Liver (tissue), 8 donors: ENCODE measurements at regions not wholly inside any gene's neighbourhood (a gene's known extent, or its start where the extent isn't known, plus 50 kb on each side); places are given as distances from the start of the nearest gene placed in this dataset.

Experiments
- DNase-seq: peaks from one replicate; pipeline ENCODE4 v3.0.0-alpha.2; 2017; ENCODE audit warnings: low spot score
- H3K27ac ChIP-seq, 2 donors: one replicate each; pipeline ENCODE4 v1.7.0; 2013; ENCODE audit warnings: inconsistent platforms in 2 of 2, low read length in 2 of 2, control low read depth in 1 of 2, low read depth in 1 of 2, mild to moderate bottlenecking in 1 of 2
- H3K27me3 ChIP-seq, 4 donors: one replicate each; pipeline versions ENCODE4 v1.6.1 to v1.7.0; 2013; ENCODE audit warnings: low read length in 3 of 4, inconsistent platforms in 1 of 4, mild to moderate bottlenecking in 1 of 4, moderate library complexity in 1 of 4; ENCODE audit not compliant: control insufficient read depth in 4 of 4, insufficient read depth in 4 of 4
- H3K36me3 ChIP-seq, 4 donors: one replicate each; pipeline versions ENCODE4 v1.6.1 to v1.7.0; 2013; ENCODE audit warnings: low read length in 3 of 4, mild to moderate bottlenecking in 3 of 4, low read depth in 1 of 4, moderate library complexity in 1 of 4; ENCODE audit not compliant: control insufficient read depth in 4 of 4, insufficient read depth in 3 of 4
- H3K4me1 ChIP-seq, 4 donors: one replicate each; pipeline versions ENCODE4 v1.6.1 to v1.7.0; 2013; ENCODE audit warnings: low read length in 3 of 4, mild to moderate bottlenecking in 3 of 4, moderate library complexity in 1 of 4; ENCODE audit not compliant: control insufficient read depth in 4 of 4, insufficient read depth in 4 of 4
- H3K4me3 ChIP-seq, 3 donors: one replicate each; pipeline versions ENCODE4 v1.6.1 to v1.7.0; 2013; ENCODE audit warnings: low read length in 3 of 3, control low read depth in 1 of 3, low read depth in 1 of 3, mild to moderate bottlenecking in 1 of 3
- H3K9ac ChIP-seq, 2 donors: one replicate each; pipeline ENCODE4 v1.7.0; 2013; ENCODE audit warnings: low read length in 2 of 2, mild to moderate bottlenecking in 2 of 2, moderate library complexity in 2 of 2, control low read depth in 1 of 2, low read depth in 1 of 2
- H3K9me3 ChIP-seq, 4 donors: one replicate each; pipeline versions ENCODE4 v1.6.1 to v1.7.0; 2013; ENCODE audit warnings: low read length in 3 of 4; ENCODE audit not compliant: control insufficient read depth in 4 of 4
- ATF3 ChIP-seq: IDR thresholded peaks from 2 replicates; pipeline ENCODE4 v1.6.1; 2016; ENCODE audit warnings: antibody characterized with exemption
- EGR1 ChIP-seq, 2 donors: IDR thresholded peaks; 2 replicates each; pipeline ENCODE4 v1.6.1; 2016 to 2018; ENCODE audit warnings: antibody characterized with exemption in 2 of 2, low read depth in 2 of 2
- FOXA1 ChIP-seq: IDR thresholded peaks from 2 replicates; pipeline ENCODE4 v1.6.1; 2016; ENCODE audit warnings: antibody characterized with exemption
- FOXA2 ChIP-seq: IDR thresholded peaks from 2 replicates; pipeline ENCODE4 v1.6.1; 2016; ENCODE audit warnings: antibody characterized with exemption
- GABPA ChIP-seq, 2 donors: IDR thresholded peaks in 1 of 2; conservative IDR thresholded peaks in 1 of 2; 2 replicates each; pipeline ENCODE4 v1.6.1; 2016; ENCODE audit warnings: antibody characterized with exemption in 2 of 2, mild to moderate bottlenecking in 1 of 2, moderate library complexity in 1 of 2
- HNF4A ChIP-seq, 2 donors: conservative IDR thresholded peaks; 2 replicates each; pipeline ENCODE4 v1.6.1; 2016; ENCODE audit warnings: antibody characterized with exemption in 2 of 2, mild to moderate bottlenecking in 2 of 2
- HNF4G ChIP-seq: IDR thresholded peaks from 2 replicates; pipeline ENCODE4 v1.6.1; 2016; ENCODE audit warnings: antibody characterized with exemption
- JUND ChIP-seq, 2 donors: IDR thresholded peaks; 2 replicates each; pipeline ENCODE4 v1.6.1; 2016; ENCODE audit warnings: antibody characterized with exemption in 2 of 2
- MAX ChIP-seq: IDR thresholded peaks from 2 replicates; pipeline ENCODE4 v1.6.1; 2016; ENCODE audit warnings: antibody characterized with exemption
- NR2F2 ChIP-seq: IDR thresholded peaks from 2 replicates; pipeline ENCODE4 v1.6.1; 2016; ENCODE audit warnings: antibody characterized with exemption
- RAD21 ChIP-seq, 2 donors: IDR thresholded peaks; 2 replicates each; pipeline ENCODE4 v1.6.1; 2016; ENCODE audit warnings: antibody characterized with exemption in 2 of 2, mild to moderate bottlenecking in 2 of 2
- RXRA ChIP-seq, 2 donors: IDR thresholded peaks; 2 replicates each; pipeline ENCODE4 v1.6.1; 2017 to 2018; ENCODE audit warnings: antibody characterized with exemption in 2 of 2, mild to moderate bottlenecking in 1 of 2
- SP1 ChIP-seq: IDR thresholded peaks from 2 replicates; pipeline ENCODE4 v1.6.1; 2018; ENCODE audit warnings: antibody characterized with exemption, mild to moderate bottlenecking
- TAF1 ChIP-seq: conservative IDR thresholded peaks from 2 replicates; pipeline ENCODE4 v1.6.1; 2016; ENCODE audit warnings: antibody characterized with exemption, mild to moderate bottlenecking
- YY1 ChIP-seq: IDR thresholded peaks from 2 replicates; pipeline ENCODE4 v1.6.1; 2016; ENCODE audit warnings: antibody characterized with exemption, mild to moderate bottlenecking
- ZBTB33 ChIP-seq: IDR thresholded peaks from 2 replicates; pipeline ENCODE4 v1.6.1; 2016; ENCODE audit warnings: antibody characterized with exemption
- WGBS: extraction: QIAGEN DNeasy Blood & Tissue Kit; methylation state at CpG from one replicate; pipeline ENCODE4 v1.1.7; 2013; 5-methylcytosine and 5-hydroxymethylcytosine counted together
- TF ChIP-seq, protein P1 (sequence below): fragments of 150-350 bp; IDR thresholded peaks from 2 replicates; pipeline ENCODE4 v1.5.1; 2017; ENCODE audit warnings: improper control_type of control experiment, low read depth, low read length; ENCODE audit not compliant: missing input control
- TF ChIP-seq, protein P2 (sequence below): IDR thresholded peaks from 2 replicates; pipeline ENCODE4 v1.6.1; 2016; ENCODE audit warnings: antibody characterized with exemption, mild to moderate bottlenecking
- donor health status: healthy.
- donor health status: healthy.
- donor health status: healthy.
- donor health status: healthy.
- donor health status: healthy.

DNA sequence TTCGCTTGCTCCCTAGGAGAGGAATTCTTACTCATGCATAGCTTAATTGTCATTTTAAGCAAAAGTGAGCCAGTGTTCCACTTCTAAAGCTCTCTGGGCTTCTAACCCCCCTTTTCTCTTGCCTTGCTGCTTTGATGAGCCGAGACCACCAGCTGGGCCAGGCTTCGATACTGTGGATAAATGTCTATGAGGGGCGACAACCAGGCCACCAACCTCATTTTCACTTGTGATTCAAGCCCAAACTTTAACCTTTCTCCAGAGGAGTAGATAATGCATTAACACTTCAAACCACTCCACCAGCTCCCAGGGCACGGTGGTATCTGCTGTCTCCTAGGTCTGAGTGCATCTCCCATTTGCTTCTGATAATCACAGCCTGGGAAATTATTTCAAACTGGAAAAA, 205.6 kb downstream of the PSAT1 start:
- 60% methylated on average over 5 of the region's 5 CpGs for WGBS
- no peak overlapping the region for H3K4me3 ChIP-seq
- TF ChIP-seq RAD21 (IDR thresholded peaks at IDR 0.05), result no peak
- no peak for TF ChIP-seq HNF4G
- TF ChIP-seq, protein P1, sequence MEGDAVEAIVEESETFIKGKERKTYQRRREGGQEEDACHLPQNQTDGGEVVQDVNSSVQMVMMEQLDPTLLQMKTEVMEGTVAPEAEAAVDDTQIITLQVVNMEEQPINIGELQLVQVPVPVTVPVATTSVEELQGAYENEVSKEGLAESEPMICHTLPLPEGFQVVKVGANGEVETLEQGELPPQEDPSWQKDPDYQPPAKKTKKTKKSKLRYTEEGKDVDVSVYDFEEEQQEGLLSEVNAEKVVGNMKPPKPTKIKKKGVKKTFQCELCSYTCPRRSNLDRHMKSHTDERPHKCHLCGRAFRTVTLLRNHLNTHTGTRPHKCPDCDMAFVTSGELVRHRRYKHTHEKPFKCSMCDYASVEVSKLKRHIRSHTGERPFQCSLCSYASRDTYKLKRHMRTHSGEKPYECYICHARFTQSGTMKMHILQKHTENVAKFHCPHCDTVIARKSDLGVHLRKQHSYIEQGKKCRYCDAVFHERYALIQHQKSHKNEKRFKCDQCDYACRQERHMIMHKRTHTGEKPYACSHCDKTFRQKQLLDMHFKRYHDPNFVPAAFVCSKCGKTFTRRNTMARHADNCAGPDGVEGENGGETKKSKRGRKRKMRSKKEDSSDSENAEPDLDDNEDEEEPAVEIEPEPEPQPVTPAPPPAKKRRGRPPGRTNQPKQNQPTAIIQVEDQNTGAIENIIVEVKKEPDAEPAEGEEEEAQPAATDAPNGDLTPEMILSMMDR, result no peak
- no peak for TF ChIP-seq MAX
- TF ChIP-seq, protein P2, sequence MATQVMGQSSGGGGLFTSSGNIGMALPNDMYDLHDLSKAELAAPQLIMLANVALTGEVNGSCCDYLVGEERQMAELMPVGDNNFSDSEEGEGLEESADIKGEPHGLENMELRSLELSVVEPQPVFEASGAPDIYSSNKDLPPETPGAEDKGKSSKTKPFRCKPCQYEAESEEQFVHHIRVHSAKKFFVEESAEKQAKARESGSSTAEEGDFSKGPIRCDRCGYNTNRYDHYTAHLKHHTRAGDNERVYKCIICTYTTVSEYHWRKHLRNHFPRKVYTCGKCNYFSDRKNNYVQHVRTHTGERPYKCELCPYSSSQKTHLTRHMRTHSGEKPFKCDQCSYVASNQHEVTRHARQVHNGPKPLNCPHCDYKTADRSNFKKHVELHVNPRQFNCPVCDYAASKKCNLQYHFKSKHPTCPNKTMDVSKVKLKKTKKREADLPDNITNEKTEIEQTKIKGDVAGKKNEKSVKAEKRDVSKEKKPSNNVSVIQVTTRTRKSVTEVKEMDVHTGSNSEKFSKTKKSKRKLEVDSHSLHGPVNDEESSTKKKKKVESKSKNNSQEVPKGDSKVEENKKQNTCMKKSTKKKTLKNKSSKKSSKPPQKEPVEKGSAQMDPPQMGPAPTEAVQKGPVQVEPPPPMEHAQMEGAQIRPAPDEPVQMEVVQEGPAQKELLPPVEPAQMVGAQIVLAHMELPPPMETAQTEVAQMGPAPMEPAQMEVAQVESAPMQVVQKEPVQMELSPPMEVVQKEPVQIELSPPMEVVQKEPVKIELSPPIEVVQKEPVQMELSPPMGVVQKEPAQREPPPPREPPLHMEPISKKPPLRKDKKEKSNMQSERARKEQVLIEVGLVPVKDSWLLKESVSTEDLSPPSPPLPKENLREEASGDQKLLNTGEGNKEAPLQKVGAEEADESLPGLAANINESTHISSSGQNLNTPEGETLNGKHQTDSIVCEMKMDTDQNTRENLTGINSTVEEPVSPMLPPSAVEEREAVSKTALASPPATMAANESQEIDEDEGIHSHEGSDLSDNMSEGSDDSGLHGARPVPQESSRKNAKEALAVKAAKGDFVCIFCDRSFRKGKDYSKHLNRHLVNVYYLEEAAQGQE, result no peak
- no peak for TF ChIP-seq FOXA1
- no peak for TF ChIP-seq YY1
- TF ChIP-seq HNF4A (conservative IDR thresholded peaks at IDR 0.05), result no peak
- no peak for TF ChIP-seq NR2F2
- no peak for TF ChIP-seq ZBTB33
- TF ChIP-seq ATF3, result no peak
- no peak for TF ChIP-seq JUND (IDR thresholded peaks at IDR 0.05)
- no peak for TF ChIP-seq RXRA (IDR thresholded peaks at IDR 0.05)
- TF ChIP-seq GABPA (IDR thresholded peaks at IDR 0.05 in 1 of 2, conservative IDR thresholded peaks at IDR 0.05 in 1 of 2), result no peak
- TF ChIP-seq SP1, result no peak
- no peak for TF ChIP-seq TAF1
- TF ChIP-seq FOXA2, result no peak
- TF ChIP-seq EGR1 (IDR thresholded peaks at IDR 0.05; ENCODE audit: low read depth in 2 of 2), result no peak

DNA sequence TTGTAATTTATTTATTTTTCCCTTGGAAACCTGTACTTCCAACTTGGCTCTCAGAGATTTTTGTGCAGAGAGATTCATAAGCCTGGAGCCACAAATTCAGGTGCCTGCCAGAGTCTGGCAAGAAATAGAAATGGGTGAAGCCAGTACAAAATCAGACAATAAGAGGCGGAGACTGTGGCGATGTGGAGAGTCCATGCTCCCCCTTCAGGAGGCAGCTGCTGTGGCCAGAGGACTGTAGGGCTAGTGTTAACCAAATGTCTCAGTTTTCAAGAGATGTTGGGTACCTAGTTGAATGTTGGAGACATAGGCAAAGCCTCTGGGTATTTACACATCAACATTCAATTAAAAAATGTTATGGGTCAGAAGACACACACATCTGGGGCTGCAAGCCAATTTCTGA, 208.6 kb downstream of the PSAT1 start:
- Histone ChIP-seq H3K27ac (no peak overlapping the region), H3K9ac (no peak overlapping the region), H3K9me3 (no peaks in the 10 kb centered on the region), H3K4me1 (no peaks in the 10 kb centered on the region), H3K36me3 (no peaks in the 10 kb centered on the region), H3K27me3 (no peaks in the 10 kb centered on the region), H3K4me3 (no peak overlapping the region)
- no peak for TF ChIP-seq HNF4G
- no peak for TF ChIP-seq RXRA (IDR thresholded peaks at IDR 0.05)
- TF ChIP-seq ATF3, result no peak
- TF ChIP-seq JUND (IDR thresholded peaks at IDR 0.05), result no peak
- TF ChIP-seq FOXA2, result no peak
- DNase-seq, result no peak
- WGBS, result 91% methylated on average over 2 of the region's 2 CpGs

More for the DNA sequence above, 205.6 kb downstream of the PSAT1 start:
- Histone ChIP-seq H3K36me3 (no peaks in the 10 kb centered on the region), H3K4me1 (no peaks in the 10 kb centered on the region), H3K9me3 (no peaks in the 10 kb centered on the region), H3K27me3 (no peaks in the 10 kb centered on the region), H3K27ac (no peak overlapping the region), H3K9ac (no peak overlapping the region)
- DNase-seq, result no peak
